Type B pancreatic cell (in vitro differentiated cells): ENCODE measurements at regions not wholly inside any gene's neighbourhood (a gene's known extent, or its start where the extent isn't known, plus 50 kb on each side); places are given as distances from the start of the nearest gene placed in this dataset.

Source experiments
- DNase-seq: peaks from one replicate; pipeline ENCODE4 v3.0.0; 2021; ENCODE audit warnings: mixed read lengths; ENCODE audit not compliant: unreplicated experiment; ENCODE audit errors: extremely low spot score
- H3K27ac Mint-ChIP-seq: 2 replicates; pipeline ENCODE4 v1.8.0; 2021; ENCODE audit warnings: mild to moderate bottlenecking, mixed read lengths
- H3K27me3 Mint-ChIP-seq: 2 replicates; pipeline ENCODE4 v1.8.0; 2021; ENCODE audit warnings: mixed read lengths
- H3K36me3 Mint-ChIP-seq: 2 replicates; pipeline ENCODE4 v1.8.0; 2021; ENCODE audit warnings: mixed read lengths
- H3K4me1 Mint-ChIP-seq: one replicate; pipeline ENCODE4 v1.8.0; 2021; ENCODE audit warnings: mixed read lengths; ENCODE audit not compliant: unreplicated experiment
- H3K4me3 Mint-ChIP-seq: 2 replicates; pipeline ENCODE4 v1.8.0; 2021; ENCODE audit warnings: mild to moderate bottlenecking, mixed read lengths
- H3K9me3 Mint-ChIP-seq: 2 replicates; pipeline ENCODE4 v1.8.0; 2021; ENCODE audit warnings: mixed read lengths
- CTCF ChIP-seq: fragments of 200-600 bp; sonication (generic); conservative IDR thresholded peaks from 2 replicates; pipeline ENCODE4 v1.5.0; 2021; ENCODE audit warnings: antibody characterized with exemption, mild to moderate bottlenecking

- no peak for TF ChIP-seq CTCF
- Mint-ChIP-seq H3K4me3 (no peak overlapping the region), H3K27me3 (peaks cover 29% of the 10 kb centered on the region), H3K36me3 (peaks cover under 1% of the 10 kb centered on the region), H3K4me1 (peaks cover 11% of the 10 kb centered on the region), H3K9me3 (peaks cover 2% of the 10 kb centered on the region), H3K27ac (no peak overlapping the region)
- no peak for DNase-seq
Measured at GRCh38 chr1:29384496-29385015, 148.2 kb downstream of the PTPRU start.

GRCh38 chr1:29383746-29384371 is 147.5 kb downstream of the PTPRU start:
- DNase-seq: peak; percentile 11
- Mint-ChIP-seq H3K27ac (no peak overlapping the region), H3K4me1 (peaks cover 11% of the 10 kb centered on the region), H3K4me3 (no peak overlapping the region), H3K36me3 (peaks cover 5% of the 10 kb centered on the region), H3K27me3 (peaks cover 29% of the 10 kb centered on the region), H3K9me3 (peaks cover 9% of the 10 kb centered on the region)
- TF ChIP-seq CTCF: no peak

GRCh38 chr1:29382851-29383745 is 146.8 kb downstream of the PTPRU start:
- Mint-ChIP-seq H3K27ac (no peak overlapping the region), H3K36me3 (peaks cover 5% of the 10 kb centered on the region), H3K27me3 (peaks cover 23% of the 10 kb centered on the region), H3K9me3 (peaks cover 13% of the 10 kb centered on the region), H3K4me3 (no peak overlapping the region), H3K4me1 (peaks cover 11% of the 10 kb centered on the region)
- TF ChIP-seq CTCF: no peak
- peak; percentile 67 for DNase-seq

GRCh38 chr1:29381426-29381825 is 145.1 kb downstream of the PTPRU start:
- Mint-ChIP-seq H3K4me3 (no peak overlapping the region), H3K27me3 (peaks cover 10% of the 10 kb centered on the region), H3K36me3 (peaks cover 5% of the 10 kb centered on the region), H3K9me3 (peaks cover 13% of the 10 kb centered on the region), H3K27ac (no peak overlapping the region), H3K4me1 (peaks cover 11% of the 10 kb centered on the region)
- no peak for DNase-seq
- TF ChIP-seq CTCF: no peak

GRCh38 chr1:29380532-29380931 is 144.2 kb downstream of the PTPRU start:
- DNase-seq: no peak
- H3K27me3 Mint-ChIP-seq: peaks cover 12% of the 10 kb centered on the region
- no peak overlapping the region for H3K4me3 Mint-ChIP-seq
- H3K36me3 Mint-ChIP-seq: peaks cover 5% of the 10 kb centered on the region
- H3K27ac Mint-ChIP-seq: no peak overlapping the region
- H3K4me1 Mint-ChIP-seq: peaks cover 11% of the 10 kb centered on the region
- TF ChIP-seq CTCF: no peak
- peaks cover 13% of the 10 kb centered on the region for H3K9me3 Mint-ChIP-seq
